ENCODE measurements at regions not wholly inside any gene's neighbourhood (a gene's known extent, or its start where the extent isn't known, plus 50 kb on each side); places are given as distances from the start of the nearest gene placed in this dataset.
"Not testable (repeated sequence)": the region's sequence is repeated elsewhere in the genome, so short reads cannot be mapped to it uniquely, and the experiment has no call there.

GRCh38 chr11:29484548-29484947 lies 532.3 kb downstream of the KCNA4 start:
- no peak for DNase-seq (ENCODE audit: low read depth)

DNA sequence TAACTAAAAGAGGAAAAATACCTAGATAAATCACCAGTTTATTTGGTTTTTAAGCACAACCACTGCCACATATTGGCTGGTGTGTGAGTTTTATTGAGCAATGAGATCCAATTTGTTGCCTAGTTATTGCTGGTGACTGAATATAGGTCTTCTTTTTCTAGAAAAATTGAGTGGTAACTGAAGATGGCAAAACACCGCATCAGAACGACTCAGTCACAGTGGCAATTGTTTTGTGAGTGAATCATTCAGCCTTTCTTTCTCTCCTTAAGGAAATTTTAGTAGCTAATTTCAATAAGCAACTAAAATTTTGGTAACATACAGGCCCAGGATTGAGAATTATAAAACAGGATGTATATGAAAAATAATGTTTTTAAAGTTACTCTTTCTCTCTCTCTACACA lies 533.0 kb downstream of the KCNA4 start:
- DNase-seq (ENCODE audit: low read depth), result no peak

DNA sequence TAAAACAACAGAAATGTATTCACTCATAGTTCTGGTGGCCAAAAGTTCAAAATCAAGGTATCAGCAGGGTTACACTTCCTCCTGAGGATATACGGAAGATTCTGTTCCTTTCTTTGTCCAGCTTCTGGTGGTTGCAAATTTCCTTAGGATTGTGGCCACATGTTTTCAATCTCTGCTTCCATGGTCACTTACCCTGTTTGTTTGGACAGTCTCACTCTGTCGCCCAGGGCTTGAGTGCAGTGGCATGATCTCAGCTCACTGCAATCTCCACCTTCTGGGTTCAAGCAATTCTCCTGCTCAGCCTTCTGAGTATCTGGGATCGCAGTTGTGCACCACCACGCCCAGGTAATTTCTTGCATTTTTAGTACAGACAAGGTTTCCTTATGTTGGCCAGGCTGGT lies 534.3 kb downstream of the KCNA4 start:
- DNase-seq (ENCODE audit: low read depth), result no peak

DNA sequence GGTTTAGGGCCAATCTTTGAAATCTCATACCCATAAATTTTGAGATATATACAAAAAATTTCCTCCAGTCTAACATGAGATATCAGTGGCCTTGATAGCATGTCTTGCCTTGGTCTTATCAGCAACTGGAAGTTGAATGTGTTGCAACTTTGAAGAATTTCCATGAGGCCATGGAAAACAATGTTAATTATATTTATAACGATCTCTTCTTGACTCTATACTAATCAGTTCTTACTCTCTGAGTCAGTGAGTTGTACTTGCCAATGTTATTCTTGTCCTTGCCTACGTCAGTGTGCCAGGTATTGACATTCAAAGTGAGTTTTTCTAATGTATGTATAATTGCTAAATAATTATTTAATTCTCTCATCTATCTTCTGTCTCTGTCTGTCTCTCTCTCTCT lies 535.1 kb downstream of the KCNA4 start:
- peak; percentile 86 for DNase-seq (ENCODE audit: low read depth)

DNA sequence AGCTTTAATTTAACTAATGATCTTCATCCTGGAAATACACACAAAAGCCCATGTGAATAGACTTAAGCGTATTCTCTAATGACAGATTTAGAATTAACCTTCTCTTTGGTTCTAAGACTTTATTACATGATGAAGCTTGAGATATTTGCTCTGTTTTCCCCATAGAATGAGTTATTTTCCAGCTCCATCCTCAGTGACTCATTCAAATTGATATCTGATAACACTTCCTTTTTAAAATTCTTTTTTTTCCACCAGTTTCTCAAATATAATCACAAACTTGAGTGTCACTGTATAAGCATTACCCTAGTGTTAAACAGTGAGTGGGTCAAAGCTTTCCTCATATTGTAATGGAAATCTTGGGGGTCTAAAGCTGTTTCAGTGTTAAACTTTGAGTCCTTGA lies 535.8 kb downstream of the KCNA4 start:
- no peak for DNase-seq (ENCODE audit: low read depth)

DNA sequence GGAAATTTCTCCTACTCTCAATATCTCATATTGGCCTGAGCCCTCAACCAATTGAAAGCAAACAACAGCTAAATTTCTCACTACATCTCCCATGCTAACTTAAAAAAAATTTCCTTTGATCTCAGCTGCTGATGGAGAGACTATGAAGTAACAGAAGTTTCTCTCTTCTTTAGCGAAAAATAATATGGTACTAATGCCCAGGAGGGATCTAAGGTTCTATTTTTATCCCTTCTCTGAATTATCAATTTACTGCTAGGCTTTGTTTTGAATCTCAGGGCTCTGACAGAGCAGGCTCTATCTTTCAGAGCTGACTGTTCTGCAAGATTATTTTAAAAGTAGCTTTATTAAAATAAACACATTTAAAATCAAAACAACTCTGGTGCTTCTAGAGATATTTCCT lies 558.6 kb downstream of the KCNA4 start:
- DNase-seq (ENCODE audit: low read depth), result no peak

GRCh38 chr11:29452146-29452545 lies 564.7 kb downstream of the KCNA4 start:
- peak; percentile 74 for DNase-seq (ENCODE audit: low read depth)

DNA sequence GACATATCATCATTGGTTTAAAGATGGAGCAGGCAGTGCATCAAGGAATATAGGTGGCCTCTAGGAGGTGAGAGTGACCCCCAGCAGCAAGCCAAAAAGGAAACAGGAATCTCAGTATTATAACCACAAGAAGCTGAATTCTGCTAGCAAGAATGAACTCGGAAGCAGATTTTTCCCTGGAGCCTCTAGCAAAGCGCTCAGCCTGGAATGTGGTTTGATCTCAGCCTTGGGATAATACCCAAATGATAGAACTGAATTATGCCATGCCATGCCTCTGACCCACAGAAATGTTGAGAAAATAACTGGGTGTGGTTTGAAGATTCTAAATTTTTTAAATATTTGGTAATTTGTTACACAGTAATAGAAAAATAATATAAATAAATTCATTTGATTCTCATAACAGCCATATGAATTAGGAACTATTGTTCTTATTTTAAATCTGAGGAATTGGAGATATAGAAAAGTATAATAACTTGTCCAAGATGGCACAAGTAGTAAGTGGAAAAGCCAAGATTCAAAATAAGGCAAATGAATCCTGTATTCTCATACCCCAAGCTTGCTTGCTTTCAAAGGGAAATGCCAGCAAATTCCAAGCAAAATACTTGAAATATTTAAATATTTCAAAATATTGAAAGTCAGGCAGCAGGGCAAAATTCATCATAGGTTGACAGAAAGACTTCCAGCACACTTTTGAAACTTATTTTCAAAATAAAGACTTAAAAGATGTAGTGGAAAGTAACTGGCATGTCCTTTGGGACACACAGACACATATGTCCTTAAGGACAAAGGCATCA lies 567.4 kb downstream of the KCNA4 start:
- peak; percentile 78 for DNase-seq (ENCODE audit: low read depth)

GRCh38 chr11:29448246-29448877 lies 568.5 kb downstream of the KCNA4 start:
- DNase-seq (ENCODE audit: low read depth), result peak; percentile 53

- DNase-seq (ENCODE audit: low read depth), result no peak
Observed at GRCh38 chr11:29447821-29448220, 569.0 kb downstream of the KCNA4 start.

GRCh38 chr11:29446132-29446531 lies 570.7 kb downstream of the KCNA4 start:
- DNase-seq (ENCODE audit: low read depth), result no peak

DNA sequence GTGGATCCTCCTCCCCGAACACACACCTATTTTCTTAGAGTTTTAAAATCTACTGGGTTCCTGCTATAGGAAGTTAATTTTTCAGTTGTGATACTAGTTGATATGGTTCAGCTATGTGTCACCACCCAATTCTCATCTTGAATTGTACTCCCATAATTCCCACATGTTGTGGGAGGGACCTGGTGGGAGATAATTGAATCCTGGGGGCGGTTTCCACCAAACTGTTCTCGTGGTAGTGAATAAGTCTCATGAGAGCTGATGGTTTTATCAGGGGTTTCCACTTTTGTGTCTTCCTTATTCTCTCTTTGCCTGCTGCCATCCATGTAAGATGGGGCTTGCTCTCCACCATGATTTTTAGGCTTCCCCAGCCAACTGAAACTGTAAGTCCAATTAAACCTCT lies 571.6 kb downstream of the KCNA4 start:
- DNase-seq (ENCODE audit: low read depth), result not testable (repeated sequence)

- no peak for DNase-seq (ENCODE audit: low read depth)
Observed at GRCh38 chr11:29438815-29439214, 578.0 kb downstream of the KCNA4 start.

GRCh38 chr11:29435421-29435820 lies 581.4 kb downstream of the KCNA4 start:
- DNase-seq (ENCODE audit: low read depth), result peak; percentile 47

DNA sequence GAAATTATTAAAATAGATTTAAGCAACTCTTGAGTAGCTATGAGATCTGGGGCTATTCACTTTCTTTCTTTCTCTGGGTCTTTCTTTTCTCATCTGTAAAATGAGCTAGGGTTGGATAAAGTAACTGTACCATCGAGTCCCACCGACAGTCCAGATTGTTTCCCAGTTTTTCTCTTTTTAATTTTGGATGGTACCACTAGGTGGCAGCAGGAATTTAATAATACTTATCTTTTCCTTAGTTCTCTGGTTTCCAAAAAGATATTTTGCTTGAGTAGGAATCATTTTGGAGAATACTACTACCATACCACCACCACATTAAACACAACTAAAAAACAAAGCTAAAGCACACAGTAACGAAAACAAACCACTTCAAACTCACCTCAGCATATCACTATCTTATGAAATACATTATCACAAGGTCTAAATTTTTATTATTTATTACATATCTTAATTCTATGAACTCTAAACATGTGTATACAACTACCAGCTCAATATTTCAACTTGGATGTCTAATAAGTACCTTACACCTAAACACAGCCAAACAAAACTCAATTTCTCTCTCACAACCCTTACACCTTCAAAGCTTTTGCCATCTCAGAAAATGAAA lies 584.0 kb downstream of the KCNA4 start:
- peak; percentile 18 for DNase-seq (ENCODE audit: low read depth)

DNA sequence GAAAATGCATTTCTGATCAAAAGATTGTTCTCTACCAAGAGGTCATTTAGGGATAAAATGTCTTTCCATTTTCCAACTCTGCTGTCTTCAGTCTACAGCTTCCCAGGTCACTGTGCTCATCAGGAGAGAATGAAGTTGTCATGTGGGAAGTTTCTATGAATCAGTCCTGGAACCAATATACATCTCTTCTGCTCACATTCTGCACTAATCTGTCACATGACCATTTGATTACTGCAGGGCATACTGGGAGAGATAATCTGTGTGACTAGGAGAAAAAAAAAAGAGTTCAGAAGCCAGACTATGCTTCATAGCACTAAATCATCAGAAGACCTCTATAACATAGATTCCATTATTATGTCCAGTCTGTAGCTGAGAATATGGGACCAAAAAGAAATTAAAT lies 611.5 kb downstream of the KCNA4 start:
- DNase-seq (ENCODE audit: low read depth), result no peak

GRCh38 chr11:29395555-29396072 lies 621.2 kb downstream of the KCNA4 start:
- peak; percentile 15 for DNase-seq (ENCODE audit: low read depth)

GRCh38 chr11:29389793-29390192 lies 627.0 kb downstream of the KCNA4 start:
- DNase-seq (ENCODE audit: low read depth), result no peak

DNA sequence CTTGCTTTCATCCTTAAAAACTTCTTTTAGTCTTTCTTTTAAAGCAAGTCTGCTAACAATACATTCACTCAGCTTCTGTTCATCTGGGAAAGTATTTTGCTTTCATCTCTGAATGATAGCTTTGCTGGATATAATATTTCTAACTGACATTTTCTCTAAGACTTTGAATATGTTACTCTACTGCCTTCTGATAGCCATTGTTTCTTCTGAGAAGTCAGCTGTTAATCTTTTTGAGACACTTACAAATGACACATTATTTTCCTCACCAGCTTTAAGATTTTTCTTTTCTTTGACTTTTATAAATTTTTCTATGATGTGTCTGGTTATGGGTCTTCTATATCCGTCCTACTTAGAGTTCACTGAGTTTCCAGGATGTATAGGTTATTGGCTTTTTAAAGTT lies 643.1 kb downstream of the KCNA4 start:
- no peak for DNase-seq (ENCODE audit: low read depth)

- no peak for DNase-seq (ENCODE audit: low read depth)
Observed at GRCh38 chr11:29368126-29368525, 648.7 kb downstream of the KCNA4 start.

- peak; percentile 8 for DNase-seq (ENCODE audit: low read depth)
Observed at GRCh38 chr11:29364006-29364405, 652.8 kb downstream of the KCNA4 start.

DNA sequence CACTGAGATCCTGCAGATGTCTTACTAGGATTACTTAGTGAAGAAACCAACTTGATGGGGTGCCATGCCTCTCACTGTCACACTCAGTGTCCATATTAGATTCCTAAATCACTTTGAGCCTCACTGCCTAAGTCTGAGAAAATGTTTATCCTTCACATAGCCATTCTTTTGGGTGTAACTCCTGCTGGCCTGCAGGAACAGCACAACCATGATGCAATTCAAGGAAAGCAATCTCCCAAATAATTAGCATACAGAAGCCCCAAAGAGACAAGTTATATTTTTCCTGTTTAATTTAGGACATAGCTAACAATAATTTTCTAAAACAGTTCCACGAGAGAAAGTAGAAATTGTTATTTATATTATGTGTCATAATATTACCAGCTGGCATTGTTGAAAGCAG lies 655.5 kb downstream of the KCNA4 start:
- no peak for DNase-seq (ENCODE audit: low read depth)

DNA sequence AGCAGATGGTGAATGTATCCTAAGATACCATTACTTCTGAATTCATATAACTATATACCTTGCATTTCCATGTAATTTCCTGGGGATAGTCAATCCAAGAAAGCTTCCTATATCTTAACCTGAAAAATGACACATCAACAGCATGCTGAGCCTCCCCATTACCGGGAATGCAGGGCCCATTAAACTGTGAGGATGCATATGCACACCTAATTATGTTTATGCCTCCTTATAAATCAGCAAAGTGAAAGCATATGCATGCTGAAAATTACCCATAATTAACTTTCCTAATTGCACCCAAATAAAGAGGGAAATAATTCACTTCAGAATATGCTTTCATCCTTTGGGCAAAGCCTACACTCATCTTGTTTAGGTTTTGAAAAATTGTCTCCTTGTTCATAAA lies 663.0 kb downstream of the KCNA4 start:
- DNase-seq (ENCODE audit: low read depth), result no peak
